ENCODE measurements at regions not wholly inside any gene's neighbourhood (a gene's known extent, or its start where the extent isn't known, plus 50 kb on each side); places are given as distances from the start of the nearest gene placed in this dataset.

DNA sequence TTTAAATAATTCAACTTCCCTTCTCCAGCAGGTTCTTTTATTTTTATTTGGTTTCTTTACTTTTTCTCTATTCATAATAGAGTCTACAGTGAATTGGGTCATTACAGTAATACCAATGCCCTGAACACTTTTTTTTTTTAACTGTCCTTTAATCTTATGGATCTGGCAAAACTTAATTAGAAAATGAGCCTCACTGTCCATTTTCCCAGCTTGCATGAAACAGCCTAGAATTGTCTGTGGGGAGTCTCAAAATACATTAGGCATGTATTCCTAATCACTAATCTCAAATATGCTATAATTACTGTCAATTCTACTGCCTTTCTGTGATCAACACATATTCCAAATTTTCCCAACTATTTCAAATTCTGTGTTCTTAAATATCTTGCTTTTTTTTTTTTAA lies 406.8 kb downstream of the ANXA1 start:
- no peaks in the 10 kb centered on the region for H3K36me3 ChIP-seq (ENCODE audit: control insufficient read depth, insufficient read depth, low read length)
- H2BK5ac ChIP-seq (ENCODE audit: low read depth, low read length, poor library complexity, severe bottlenecking): no peak overlapping the region
- no peak overlapping the region for H2AK9ac ChIP-seq (replicated peaks; ENCODE audit: low read depth, low read length, poor library complexity)
- no peak overlapping the region for H2BK20ac ChIP-seq (ENCODE audit: low read depth, low read length)
- H4K8ac ChIP-seq (ENCODE audit: low read depth in 2 of 2, low read length in 2 of 2): no peak overlapping the region
- H3K23ac ChIP-seq (ENCODE audit: low read depth, low read length): no peak overlapping the region
- no peak overlapping the region for H3K4me2 ChIP-seq (ENCODE audit: low read depth, low read length)
- H4K5ac ChIP-seq (ENCODE audit: low read depth, low read length): no peak overlapping the region
- no peaks in the 10 kb centered on the region for H4K20me1 ChIP-seq (ENCODE audit: insufficient read depth, low read length)
- H3K9me1 ChIP-seq (ENCODE audit: insufficient read depth, low read length): no peaks in the 10 kb centered on the region
- H3K4me3 ChIP-seq (ENCODE audit: insufficient read depth, low read depth, low read length): no peak overlapping the region
- no peaks in the 10 kb centered on the region for H3K27me3 ChIP-seq (ENCODE audit: control insufficient read depth, insufficient read depth, low read length)
- H3K9me3 ChIP-seq (ENCODE audit: control insufficient read depth, insufficient read depth, low read length): no peaks in the 10 kb centered on the region
- TF ChIP-seq NFE2L2 (IDR thresholded peaks at IDR 0.05; ENCODE audit: low read depth, low read length) (no peak), BHLHE40 (IDR thresholded peaks at IDR 0.05; ENCODE audit: low read depth, low read length) (no peak)
- H3K56ac ChIP-seq (ENCODE audit: extremely low read depth, insufficient read depth, low read length): no peak overlapping the region
- ATAC-seq (ENCODE audit: low read depth): no peak
- no TSS peak for BruUV-seq (replicated peaks)
- dilution Hi-C loops (cut with HindIII; ENCODE audit: low sequenced_read_pairs, unreplicated experiment): no loop called here
- no peaks in the 10 kb centered on the region for H3K79me1 ChIP-seq (ENCODE audit: low read depth in 1 of 2, low read length in 2 of 2)
- H2BK15ac ChIP-seq (ENCODE audit: low read depth, low read length): no peak overlapping the region
- no peak for DNase-seq
- no peak overlapping the region for H3K18ac ChIP-seq (ENCODE audit: low read depth, low read length)
- no peak overlapping the region for H3K14ac ChIP-seq (replicated peaks; ENCODE audit: low read depth, low read length)
- no peak overlapping the region for H2BK120ac ChIP-seq (ENCODE audit: low read depth, low read length)
- intact Hi-C loops (cut with micrococcal nuclease): no loop called here
- H4K91ac ChIP-seq (ENCODE audit: insufficient read depth, low read depth, low read length): no peak overlapping the region
- CTCF ChIA-PET: no interaction called here
- H3K27ac ChIP-seq (ENCODE audit: insufficient read depth, low read length): no peak overlapping the region
- H2AK5ac ChIP-seq (ENCODE audit: low read depth, low read length): no peak overlapping the region
- no peaks in the 10 kb centered on the region for H3K4me1 ChIP-seq (ENCODE audit: control insufficient read depth, insufficient read depth, low read length)
- no peak overlapping the region for H3K4ac ChIP-seq (ENCODE audit: low read depth, low read length)
- H3K9ac ChIP-seq (ENCODE audit: low read depth, low read length): no peak overlapping the region
- H2AFZ ChIP-seq (replicated peaks; ENCODE audit: low read length, poor library complexity): no peak overlapping the region
- POLR2A ChIA-PET (ENCODE audit: unreplicated experiment): no interaction called here
- in situ Hi-C loops (cut with MboI; ENCODE audit: low sequenced_read_pairs): no loop called here

Data from IMR-90 (cell line).